IMR-90 (cell line): ENCODE measurements at regions not wholly inside any gene's neighbourhood (a gene's known extent, or its start where the extent isn't known, plus 50 kb on each side); places are given as distances from the start of the nearest gene placed in this dataset.

Experiments
- ATAC-seq: fragments of 200-7000 bp; cut with Tn5 transposase; 2 replicates; pipeline ENCODE4 v1.9.1; 2020; ENCODE audit warnings: low read depth, mild to moderate bottlenecking, moderate library complexity
- BruUV-seq: library from RNA; stranded (reverse); fragments of 400-500 nt; replicated peaks from 2 replicates; lab custom pipeline; 2021; lab: Mats Ljungman, UMichigan
- CTCF ChIA-PET: fragments of 300-600 bp; formaldehyde crosslinking; extraction: SDS; loops from one replicate; lab custom pipeline; 2021; ENCODE audit warnings: antibody characterized with exemption; lab: Yijun Ruan, JAX
- POLR2A ChIA-PET: fragments of 300-600 bp; sonication (Branson Sonifier 250); formaldehyde crosslinking; loops from one replicate; lab custom pipeline; 2022; ENCODE audit warnings: antibody characterized with exemption; ENCODE audit not compliant: unreplicated experiment; lab: Charles Lee
- DNase-seq: peaks from one replicate; pipeline ENCODE4 v3.0.0; 2013
- H2AFZ ChIP-seq: replicated peaks from 2 replicates; pipeline ENCODE3; 2013; ENCODE audit warnings: low read length, mild to moderate bottlenecking; ENCODE audit not compliant: poor library complexity
- H2AK5ac ChIP-seq: 2 replicates; pipeline ENCODE4 v1.6.1; 2013; ENCODE audit warnings: low read depth, low read length, inconsistent platforms
- H2AK9ac ChIP-seq: replicated peaks from 2 replicates; pipeline ENCODE3; 2013; ENCODE audit warnings: mild to moderate bottlenecking, low read depth, low read length, moderate library complexity; ENCODE audit not compliant: poor library complexity
- H2BK120ac ChIP-seq: 2 replicates; pipeline ENCODE4 v1.6.1; 2013; ENCODE audit warnings: low read depth, low read length, inconsistent platforms
- H2BK15ac ChIP-seq: 3 replicates; pipeline ENCODE4 v1.6.1; 2013; ENCODE audit warnings: low read depth, low read length, inconsistent platforms
- H2BK20ac ChIP-seq: 2 replicates; pipeline ENCODE4 v1.6.1; 2013; ENCODE audit warnings: low read depth, mild to moderate bottlenecking, inconsistent platforms, low read length, moderate library complexity
- H2BK5ac ChIP-seq: 2 replicates; pipeline ENCODE4 v1.6.1; 2013; ENCODE audit warnings: mild to moderate bottlenecking, low read depth, low read length, inconsistent platforms; ENCODE audit not compliant: poor library complexity, severe bottlenecking
- H3K14ac ChIP-seq: replicated peaks from 2 replicates; pipeline ENCODE4 v1.6.1; 2013; ENCODE audit warnings: low read depth, low read length, inconsistent platforms
- H3K18ac ChIP-seq: 2 replicates; pipeline ENCODE4 v1.6.1; 2013; ENCODE audit warnings: low read depth, low read length, control low read depth
- H3K23ac ChIP-seq: 2 replicates; pipeline ENCODE4 v1.6.1; 2013; ENCODE audit warnings: low read depth, low read length, inconsistent platforms
- H3K27ac ChIP-seq: 2 replicates; pipeline ENCODE4 v1.5.1; 2013; ENCODE audit warnings: mild to moderate bottlenecking, control low read depth, low read length; ENCODE audit not compliant: insufficient read depth
- H3K27me3 ChIP-seq: 2 replicates; pipeline ENCODE4 v1.6.1; 2013; ENCODE audit warnings: low read length; ENCODE audit not compliant: control insufficient read depth, insufficient read depth
- H3K36me3 ChIP-seq: 2 replicates; pipeline ENCODE4 v1.6.1; 2013; ENCODE audit warnings: low read length, mixed read lengths; ENCODE audit not compliant: control insufficient read depth, insufficient read depth
- H3K4ac ChIP-seq: 2 replicates; pipeline ENCODE4 v1.6.1; 2013; ENCODE audit warnings: low read depth, low read length, inconsistent platforms
- H3K4me1 ChIP-seq: 2 replicates; pipeline ENCODE4 v1.6.1; 2013; ENCODE audit warnings: low read length, mixed read lengths; ENCODE audit not compliant: control insufficient read depth, insufficient read depth
- H3K4me2 ChIP-seq: 2 replicates; pipeline ENCODE4 v1.6.1; 2013; ENCODE audit warnings: low read depth, mild to moderate bottlenecking, control low read depth, low read length, moderate library complexity
- H3K4me3 ChIP-seq: 2 replicates; pipeline ENCODE4 v1.5.1; 2013; ENCODE audit warnings: low read depth, mild to moderate bottlenecking, control low read depth, low read length, moderate library complexity; ENCODE audit not compliant: insufficient read depth
- H3K56ac ChIP-seq: 2 replicates; pipeline ENCODE4 v1.6.1; 2013; ENCODE audit warnings: low read length, inconsistent platforms; ENCODE audit not compliant: insufficient read depth; ENCODE audit errors: extremely low read depth
- H3K79me1 ChIP-seq, 2 experiments: 2 replicates each; pipeline ENCODE4 v1.6.1; 2013; ENCODE audit warnings: low read length in 2 of 2, inconsistent platforms in 1 of 2, low read depth in 1 of 2
- H3K9ac ChIP-seq: 2 replicates; pipeline ENCODE4 v1.6.1; 2013; ENCODE audit warnings: low read depth, low read length, control low read depth
- H3K9me1 ChIP-seq: 2 replicates; pipeline ENCODE4 v1.6.1; 2013; ENCODE audit warnings: low read length, inconsistent platforms; ENCODE audit not compliant: insufficient read depth
- H3K9me3 ChIP-seq: 2 replicates; pipeline ENCODE4 v1.6.1; 2013; ENCODE audit warnings: low read length; ENCODE audit not compliant: control insufficient read depth, insufficient read depth
- H4K20me1 ChIP-seq: 2 replicates; pipeline ENCODE4 v1.6.1; 2013; ENCODE audit warnings: low read length, inconsistent platforms; ENCODE audit not compliant: insufficient read depth
- H4K5ac ChIP-seq: 2 replicates; pipeline ENCODE4 v1.6.1; 2013; ENCODE audit warnings: mild to moderate bottlenecking, low read depth, low read length, control low read depth
- H4K8ac ChIP-seq, 2 experiments: 2 replicates each; pipeline ENCODE4 v1.6.1; 2013; ENCODE audit warnings: low read depth in 2 of 2, low read length in 2 of 2, control low read depth in 1 of 2, inconsistent platforms in 1 of 2
- H4K91ac ChIP-seq: 2 replicates; pipeline ENCODE4 v1.6.1; 2013; ENCODE audit warnings: low read depth, low read length, inconsistent platforms; ENCODE audit not compliant: insufficient read depth
- BHLHE40 ChIP-seq: fragments of 150-350 bp; IDR thresholded peaks from 2 replicates; pipeline ENCODE4 v1.6.1; 2016; ENCODE audit warnings: mild to moderate bottlenecking, low read depth, low read length
- CEBPB ChIP-seq: IDR thresholded peaks from 2 replicates; pipeline ENCODE4 v1.6.1; 2012; ENCODE audit warnings: low read depth, low read length, improper control_type of control experiment
- CHD1 ChIP-seq: IDR thresholded peaks from 2 replicates; pipeline ENCODE4 v1.6.1; 2012; ENCODE audit warnings: low read depth, low read length, improper control_type of control experiment
- NFE2L2 ChIP-seq: fragments of 150-350 bp; IDR thresholded peaks from 2 replicates; pipeline ENCODE4 v1.6.1; 2016; ENCODE audit warnings: low read depth, mild to moderate bottlenecking, low read length
- POLR2A ChIP-seq: IDR thresholded peaks from 2 replicates; pipeline ENCODE4 v1.6.1; 2012; ENCODE audit warnings: mild to moderate bottlenecking, low read depth, low read length
- RFX5 ChIP-seq: IDR thresholded peaks from 2 replicates; pipeline ENCODE4 v1.8.0; 2012; ENCODE audit warnings: low read depth, mild to moderate bottlenecking, low read length, moderate library complexity
- WGBS, 2 experiments: methylation state at CpG; one replicate each; pipeline versions ENCODE4 v1.1.5 to v1.1.7; 2013; ENCODE audit warnings: missing lambda C conversion rate in 2 of 2; ENCODE audit not compliant: insufficient read length in 1 of 2; ENCODE audit errors: extremely low coverage in 2 of 2; 5-methylcytosine and 5-hydroxymethylcytosine counted together
- dilution Hi-C: fragments of 300-500 bp; cut with HindIII; formaldehyde crosslinking; loops from one replicate; pipeline ENCODE4 v1.14.3; 2018; ENCODE audit warnings: low sequenced_read_pairs; ENCODE audit not compliant: unreplicated experiment
- in situ Hi-C: fragments of 300-500 bp; cut with MboI; formaldehyde crosslinking; loops from 3 replicates; pipeline ENCODE4 v1.14.3; 2019; ENCODE audit warnings: low sequenced_read_pairs, inconsistent platforms, mixed read lengths
- intact Hi-C: fragments of 100-400 bp; cut with micrococcal nuclease; formaldehyde crosslinking; loops from 2 replicates; pipeline ENCODE4 v1.10.0; 2022
- TF ChIP-seq, protein P1 (sequence below): conservative IDR thresholded peaks from 2 replicates; pipeline ENCODE4 v1.5.1; 2012; ENCODE audit warnings: mild to moderate bottlenecking, low read depth, low read length, improper control_type of control experiment

DNA sequence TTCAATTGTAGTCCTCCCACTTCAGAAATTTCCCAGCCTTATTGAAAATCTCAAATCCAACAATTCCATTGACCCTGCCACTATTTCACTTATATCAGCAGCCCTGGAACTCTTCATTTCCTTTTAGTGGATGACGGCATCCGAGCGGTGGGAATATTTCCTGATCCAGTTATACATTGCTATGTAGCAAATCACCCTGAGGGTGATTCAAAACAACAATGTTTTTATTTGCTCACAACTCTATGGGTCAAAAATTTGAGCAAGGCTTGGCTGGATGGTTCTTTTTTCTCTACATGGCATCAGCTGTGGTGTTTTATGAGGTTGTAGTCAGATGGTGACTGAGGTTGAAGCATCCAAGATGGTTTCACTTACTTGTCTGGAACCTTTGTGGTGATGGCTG, 70.5 kb downstream of the CHST2 start:
- H2BK120ac ChIP-seq = no peak overlapping the region
- H3K9me3 ChIP-seq = no peaks in the 10 kb centered on the region
- H2BK15ac ChIP-seq = no peak overlapping the region
- no peak overlapping the region for H2AFZ ChIP-seq
- H3K4me2 ChIP-seq = no peak overlapping the region
- dilution Hi-C loops = no loop called here
- intact Hi-C loops = no loop called here
- no peaks in the 10 kb centered on the region for H3K79me1 ChIP-seq
- WGBS, 2 experiments = no CpG with 5 or more reads among the region's 3 CpGs
- no peak overlapping the region for H3K27ac ChIP-seq
- no peak overlapping the region for H3K18ac ChIP-seq
- H4K20me1 ChIP-seq = no peaks in the 10 kb centered on the region
- peaks cover 5% of the 10 kb centered on the region; the same call in 1 of the 2 replicates for H3K27me3 ChIP-seq
- no peak overlapping the region for H4K91ac ChIP-seq
- no peak overlapping the region for H2BK5ac ChIP-seq
- H3K4me1 ChIP-seq = no peaks in the 10 kb centered on the region
- POLR2A ChIA-PET = no interaction called here
- TF ChIP-seq, protein P1, sequence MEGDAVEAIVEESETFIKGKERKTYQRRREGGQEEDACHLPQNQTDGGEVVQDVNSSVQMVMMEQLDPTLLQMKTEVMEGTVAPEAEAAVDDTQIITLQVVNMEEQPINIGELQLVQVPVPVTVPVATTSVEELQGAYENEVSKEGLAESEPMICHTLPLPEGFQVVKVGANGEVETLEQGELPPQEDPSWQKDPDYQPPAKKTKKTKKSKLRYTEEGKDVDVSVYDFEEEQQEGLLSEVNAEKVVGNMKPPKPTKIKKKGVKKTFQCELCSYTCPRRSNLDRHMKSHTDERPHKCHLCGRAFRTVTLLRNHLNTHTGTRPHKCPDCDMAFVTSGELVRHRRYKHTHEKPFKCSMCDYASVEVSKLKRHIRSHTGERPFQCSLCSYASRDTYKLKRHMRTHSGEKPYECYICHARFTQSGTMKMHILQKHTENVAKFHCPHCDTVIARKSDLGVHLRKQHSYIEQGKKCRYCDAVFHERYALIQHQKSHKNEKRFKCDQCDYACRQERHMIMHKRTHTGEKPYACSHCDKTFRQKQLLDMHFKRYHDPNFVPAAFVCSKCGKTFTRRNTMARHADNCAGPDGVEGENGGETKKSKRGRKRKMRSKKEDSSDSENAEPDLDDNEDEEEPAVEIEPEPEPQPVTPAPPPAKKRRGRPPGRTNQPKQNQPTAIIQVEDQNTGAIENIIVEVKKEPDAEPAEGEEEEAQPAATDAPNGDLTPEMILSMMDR = no peak
- no peak for TF ChIP-seq BHLHE40
- no peak for TF ChIP-seq POLR2A
- TF ChIP-seq NFE2L2 = no peak
- TF ChIP-seq CHD1 = no peak
- TF ChIP-seq CEBPB = no peak
- no peak for TF ChIP-seq RFX5
- BruUV-seq = no TSS peak
- no peak overlapping the region for H3K4ac ChIP-seq
- H3K9me1 ChIP-seq = no peaks in the 10 kb centered on the region
- no peak overlapping the region for H3K23ac ChIP-seq
- no peak overlapping the region for H2AK5ac ChIP-seq
- no peak overlapping the region for H3K4me3 ChIP-seq
- no peak overlapping the region for H2AK9ac ChIP-seq
- ATAC-seq (no peak), DNase-seq (no peak)
- no peak overlapping the region for H4K8ac ChIP-seq
- no peaks in the 10 kb centered on the region for H3K36me3 ChIP-seq
- CTCF ChIA-PET = no interaction called here
- H3K14ac ChIP-seq = no peak overlapping the region
- H2BK20ac ChIP-seq = no peak overlapping the region
- no peak overlapping the region for H3K9ac ChIP-seq
- in situ Hi-C loops = no loop called here
- H4K5ac ChIP-seq = no peak overlapping the region
- no peak overlapping the region for H3K56ac ChIP-seq
